GM19372 (cell line): ENCODE measurements at regions not wholly inside any gene's neighbourhood (a gene's known extent, or its start where the extent isn't known, plus 50 kb on each side); places are given as distances from the start of the nearest gene placed in this dataset.
"Not testable (repeated sequence)": the region's sequence is repeated elsewhere in the genome, so short reads cannot be mapped to it uniquely, and the experiment has no call there.

ENCODE experiments used
- ATAC-seq: cut with Tn5 transposase; IDR thresholded peaks from one replicate; pipeline ENCODE4 v1.9.1; 2021; ENCODE audit warnings: mild to moderate bottlenecking, low read depth, moderate library complexity; ENCODE audit not compliant: unreplicated experiment

DNA sequence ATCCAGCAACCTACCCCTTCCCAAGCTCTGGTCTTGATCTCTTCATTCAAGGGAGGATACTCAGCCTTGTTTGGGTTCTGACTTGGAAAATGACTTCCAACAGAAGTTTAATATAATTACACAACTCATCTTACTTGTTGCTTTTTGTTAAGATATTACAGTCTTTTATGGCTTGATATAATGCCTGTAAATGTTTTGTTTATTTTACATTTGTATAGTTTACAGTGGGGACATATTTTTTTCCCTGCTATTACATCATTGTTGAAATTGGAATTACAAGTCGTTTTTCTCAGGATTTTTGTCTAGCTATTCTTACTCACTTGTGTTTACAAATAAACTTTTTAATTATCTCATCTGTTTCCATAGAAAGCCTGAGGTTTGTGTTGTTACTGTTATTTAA, 436.0 kb downstream of the CNTNAP4 start:
- no peak for ATAC-seq

DNA sequence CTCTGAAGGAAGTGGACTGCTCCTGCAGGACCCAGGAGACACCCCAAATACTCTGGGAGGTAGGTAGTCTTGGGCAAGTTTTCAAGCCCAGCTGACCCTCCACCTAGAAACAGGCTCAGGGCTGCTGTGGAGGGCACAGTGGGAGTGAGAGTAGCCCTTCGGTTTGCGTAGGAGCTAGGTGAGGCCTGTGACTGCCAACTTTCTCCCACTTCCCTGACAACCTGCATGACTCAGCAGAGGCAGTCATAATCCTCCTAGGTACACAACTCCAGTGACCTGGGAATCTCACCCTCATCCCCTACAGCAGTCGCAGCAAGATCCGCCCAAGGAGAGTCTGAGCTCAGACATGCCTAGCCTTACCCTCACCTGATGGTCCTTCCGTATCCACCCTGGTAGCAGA, 439.1 kb downstream of the CNTNAP4 start:
- ATAC-seq = not testable (repeated sequence)

DNA sequence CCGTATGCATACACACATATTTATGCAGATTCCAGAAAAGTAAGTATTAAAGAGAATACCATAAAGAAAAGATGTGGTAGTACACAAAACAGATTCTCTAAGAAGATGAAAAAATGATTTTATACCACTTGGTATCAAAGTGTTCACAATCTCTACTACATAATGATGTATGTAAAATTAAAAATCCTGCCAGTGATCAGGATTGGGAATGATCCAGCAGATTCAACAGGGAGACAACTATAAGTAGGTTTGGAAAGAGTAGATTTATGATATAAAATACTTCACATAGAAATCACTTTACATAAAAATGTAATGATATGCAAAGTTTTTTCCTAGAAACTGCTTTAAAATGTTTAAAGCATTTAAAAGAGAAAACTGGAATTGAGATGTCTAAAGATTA, 447.0 kb downstream of the CNTNAP4 start:
- ATAC-seq = no peak

DNA sequence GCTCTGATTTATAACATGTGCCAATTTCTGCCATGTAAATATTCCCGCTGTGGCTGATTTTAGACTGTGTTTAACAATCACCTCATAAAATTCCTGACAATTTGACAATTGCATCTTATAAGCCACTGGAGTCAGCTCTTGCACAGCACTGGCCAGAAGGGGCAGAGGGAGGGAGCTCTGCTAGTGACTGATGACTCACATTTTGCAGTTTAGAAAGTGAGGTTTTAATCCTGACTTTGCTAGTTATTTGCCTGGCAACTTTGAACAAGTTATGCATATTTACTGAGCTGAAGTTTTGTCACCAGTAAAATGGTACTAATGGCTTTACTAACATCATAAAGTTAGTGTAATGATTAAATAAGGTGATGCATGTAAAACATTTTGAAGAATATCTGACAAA, 452.3 kb downstream of the CNTNAP4 start:
- no peak for ATAC-seq

DNA sequence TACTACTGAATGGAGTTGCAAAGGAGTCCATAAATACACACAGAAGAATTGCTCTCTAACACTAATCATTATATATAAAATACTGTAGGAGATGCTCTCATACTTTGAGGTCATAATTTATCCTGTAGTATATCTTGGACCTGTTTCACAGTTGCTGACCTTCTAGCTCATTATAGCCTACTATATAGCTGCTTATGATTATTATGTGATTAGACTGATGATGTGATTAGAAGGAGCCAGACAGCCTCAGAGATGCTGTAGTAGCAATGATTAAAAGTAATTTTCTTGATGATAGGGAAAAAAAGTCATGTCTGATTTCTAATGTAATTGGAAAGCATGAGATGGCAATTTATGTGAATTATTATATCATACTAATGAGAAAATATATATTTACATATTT, 455.7 kb downstream of the CNTNAP4 start:
- ATAC-seq = no peak

DNA sequence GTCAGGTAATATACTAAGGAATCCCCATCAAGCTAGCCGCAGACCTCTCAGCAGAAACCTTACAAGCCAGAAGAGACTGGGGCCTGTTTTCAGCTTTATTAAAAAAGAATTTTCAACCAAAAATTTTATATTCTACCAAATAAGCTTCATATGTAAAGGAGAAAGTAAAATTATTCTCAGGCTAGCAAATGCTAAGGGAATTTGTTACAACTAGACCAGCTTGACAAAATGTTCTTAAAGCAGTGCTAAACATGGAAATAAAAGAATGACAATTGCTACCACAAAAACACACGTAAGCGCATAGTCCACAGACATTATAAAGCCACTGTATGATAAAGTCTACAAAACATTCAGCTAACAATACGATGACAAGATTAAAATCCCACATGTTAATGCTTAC, 449.4 kb upstream of the MON1B start:
- no peak for ATAC-seq

DNA sequence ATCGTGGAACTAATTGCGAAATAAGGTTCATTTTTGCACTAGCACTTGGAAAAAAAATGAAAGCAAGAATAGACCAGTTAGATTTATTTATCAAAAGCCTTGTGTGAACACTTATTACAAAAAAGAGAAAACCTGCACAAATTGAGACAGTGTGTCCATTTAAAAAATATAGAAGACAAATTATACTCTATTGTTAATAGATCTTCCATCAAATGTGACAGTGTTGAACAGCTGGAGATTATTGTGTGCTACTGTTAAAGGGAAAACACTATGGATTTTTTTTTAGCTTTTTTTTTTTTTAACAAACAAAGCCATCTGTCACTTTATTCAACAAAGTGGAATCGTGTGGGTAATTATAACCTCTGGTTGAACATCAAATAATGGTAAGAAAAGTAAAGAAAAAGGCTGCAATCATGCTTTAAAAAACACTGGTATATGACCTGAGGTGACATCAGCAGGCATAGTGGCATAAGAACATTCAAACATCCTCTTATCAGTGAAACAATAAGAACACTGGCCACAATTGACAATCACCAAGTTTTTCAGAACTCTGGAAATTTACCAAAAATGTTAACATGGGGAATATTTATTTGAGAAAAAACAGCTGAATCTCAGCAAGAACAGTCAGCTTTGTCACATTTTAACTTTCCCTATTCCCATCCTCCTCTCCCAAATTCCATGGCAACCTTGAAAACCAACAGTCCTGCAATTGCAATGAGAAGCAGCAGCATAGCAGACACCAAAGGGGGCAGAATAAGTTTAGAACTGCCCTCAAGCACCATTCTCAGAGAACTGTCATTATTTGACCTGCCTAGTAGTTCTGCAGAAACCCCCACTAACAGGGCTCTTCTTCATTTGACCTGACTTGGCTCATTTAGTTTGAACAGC, 442.3 kb upstream of the MON1B start:
- no peak for ATAC-seq

DNA sequence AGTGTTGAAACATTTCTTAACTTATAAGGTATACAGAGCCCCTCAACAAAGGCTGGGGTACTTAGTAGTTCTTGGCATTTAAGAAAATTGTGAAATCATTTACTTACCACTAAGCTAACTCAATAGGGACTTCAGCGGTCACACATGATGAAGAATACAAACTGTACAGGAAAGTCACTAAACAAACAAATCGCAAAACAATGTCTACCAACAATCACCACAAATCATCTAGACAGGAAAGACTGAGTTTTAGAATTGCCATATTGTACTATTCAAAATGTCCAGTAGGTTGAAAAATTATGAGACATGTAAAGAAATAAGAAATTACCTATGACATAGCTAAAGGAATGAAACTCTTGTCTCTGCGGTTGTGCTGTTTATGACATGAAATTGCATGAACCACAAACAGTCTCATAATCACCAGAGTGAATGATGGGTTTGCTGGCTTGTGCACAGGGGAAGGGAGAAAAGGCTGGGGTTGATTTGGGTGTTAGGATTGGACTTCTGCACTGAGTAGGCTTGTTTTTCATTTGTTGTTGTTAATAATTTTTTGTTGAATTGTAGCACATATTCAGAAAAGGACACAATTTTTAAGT, 441.1 kb upstream of the MON1B start:
- no peak for ATAC-seq

DNA sequence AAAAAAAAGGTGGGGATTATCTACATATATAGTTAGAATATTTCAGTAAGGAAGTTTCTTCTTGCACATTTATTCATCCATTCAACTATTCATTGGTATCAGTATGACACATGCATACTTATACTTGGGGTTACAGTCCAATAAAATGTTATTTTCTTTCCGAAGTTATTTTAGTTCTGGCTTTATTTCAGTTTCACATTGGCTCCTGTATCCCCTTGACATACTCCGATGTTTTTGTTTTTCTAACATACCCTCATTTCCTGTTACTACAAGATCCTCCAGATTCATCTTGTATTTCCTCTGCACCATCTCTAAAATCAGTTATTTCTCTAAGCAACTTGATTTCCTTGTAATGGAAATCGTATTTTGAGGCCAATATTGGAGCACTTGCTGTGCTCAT, 435.5 kb upstream of the MON1B start:
- no peak for ATAC-seq

DNA sequence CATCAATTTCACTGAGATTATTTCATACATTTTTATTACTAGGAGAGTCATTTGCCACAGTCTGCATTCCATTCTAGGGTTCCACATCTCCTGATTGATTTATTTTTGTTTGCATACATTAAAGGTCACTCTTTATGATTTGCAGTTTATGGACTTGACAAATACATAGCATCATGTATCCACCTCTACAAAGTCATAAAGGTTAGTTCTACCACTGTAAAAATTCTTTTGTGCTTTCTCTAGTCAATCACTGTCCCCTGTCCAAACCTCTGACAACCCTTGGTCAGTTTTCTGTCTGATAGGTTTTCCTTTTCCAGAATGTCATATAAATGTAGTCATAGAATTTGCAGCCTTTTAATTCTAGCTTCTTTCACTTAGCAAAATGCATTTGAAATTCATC, 434.6 kb upstream of the MON1B start:
- no peak for ATAC-seq

DNA sequence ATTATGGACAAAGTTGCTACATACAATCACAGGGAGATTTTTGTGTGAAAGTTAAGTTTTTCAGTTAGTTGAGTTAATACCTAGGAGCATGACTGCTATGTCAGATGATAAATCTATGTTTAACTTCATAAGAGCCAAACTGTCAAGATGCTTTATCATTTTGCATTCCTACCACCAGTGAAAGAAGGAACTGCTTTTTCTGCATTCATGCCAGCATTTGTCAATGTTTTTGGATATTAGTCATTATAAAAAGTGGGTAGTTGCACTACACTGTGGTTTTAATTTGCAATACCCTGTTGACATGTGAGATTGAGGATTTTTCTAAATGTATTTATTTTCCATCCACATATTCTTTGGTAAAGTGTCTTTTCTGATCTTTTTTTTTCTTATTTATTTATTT, 434.0 kb upstream of the MON1B start:
- no peak for ATAC-seq

DNA sequence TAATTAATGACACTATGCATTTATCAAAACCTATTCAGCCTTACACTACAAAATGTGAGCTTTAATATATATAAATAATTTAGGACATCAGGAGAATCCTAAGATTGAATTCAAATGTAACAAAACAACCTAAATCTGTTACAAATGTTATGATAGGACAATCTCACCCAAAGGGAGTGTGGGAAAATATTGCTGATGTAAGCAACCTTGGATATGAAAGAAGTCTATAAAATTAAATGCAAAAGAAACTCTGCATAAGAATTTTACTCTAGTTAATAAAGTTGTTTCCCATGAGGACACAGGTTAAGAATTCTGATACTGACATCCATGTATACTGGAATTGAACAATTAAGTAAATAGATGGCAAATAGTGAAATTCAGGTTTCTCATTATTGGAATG, 424.5 kb upstream of the MON1B start:
- no peak for ATAC-seq

DNA sequence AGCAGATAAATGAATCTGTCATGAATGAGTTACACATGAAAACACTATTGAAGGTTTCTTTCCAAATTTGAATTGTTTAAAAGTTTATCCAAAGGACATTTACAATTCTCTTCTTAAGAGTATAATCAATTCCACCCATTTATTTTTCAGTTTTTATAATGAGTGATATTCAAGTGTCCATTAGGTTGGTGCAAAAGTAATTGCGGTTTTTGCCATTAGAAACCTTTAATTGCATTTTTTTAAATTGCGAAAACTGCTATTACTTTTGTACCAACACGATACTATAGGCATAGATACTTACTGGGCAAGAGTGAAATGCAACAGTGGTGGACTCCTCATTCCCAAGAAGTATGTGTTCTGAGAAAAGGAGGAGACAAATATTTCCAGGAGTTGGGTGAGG, 422.7 kb upstream of the MON1B start:
- no peak for ATAC-seq

DNA sequence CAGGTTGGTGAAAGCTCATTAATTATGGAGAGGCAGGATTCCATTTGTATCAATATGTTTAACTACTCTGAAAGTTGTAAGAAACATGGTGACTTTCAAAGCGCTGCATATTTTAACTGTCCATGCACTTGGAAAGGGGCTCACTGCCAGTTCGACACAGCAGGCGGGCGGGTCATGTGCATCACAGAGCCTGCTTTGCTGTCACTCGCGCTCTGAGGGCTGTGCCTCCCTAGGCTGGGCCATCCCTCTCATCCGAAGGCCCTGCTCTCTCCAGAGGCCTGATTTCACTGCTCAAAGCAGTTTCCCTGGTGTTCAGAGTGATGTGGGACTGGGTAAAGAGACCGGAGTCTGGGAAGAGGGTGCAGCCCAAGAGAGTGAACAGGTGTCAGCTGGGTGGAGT, 422.0 kb upstream of the MON1B start:
- ATAC-seq = no peak

DNA sequence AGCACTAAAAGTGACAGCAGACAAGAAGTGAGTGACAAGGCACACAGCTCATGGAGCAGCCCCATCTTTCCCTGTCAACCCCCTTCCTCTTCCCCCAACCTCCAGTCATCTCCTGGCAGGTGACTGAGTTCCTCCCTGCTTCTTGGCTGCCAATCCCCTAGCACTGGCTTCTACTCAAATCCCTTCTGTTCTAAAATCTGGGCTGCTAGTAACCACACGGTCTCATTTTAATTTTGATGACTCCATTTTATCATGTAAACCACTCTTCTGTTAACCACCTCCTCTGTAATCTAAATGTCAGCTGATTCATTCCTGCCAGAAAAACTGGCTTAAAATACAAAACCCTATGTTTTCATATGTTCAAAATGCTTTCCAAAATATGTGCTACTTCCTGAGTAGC, 419.8 kb upstream of the MON1B start:
- ATAC-seq = no peak

DNA sequence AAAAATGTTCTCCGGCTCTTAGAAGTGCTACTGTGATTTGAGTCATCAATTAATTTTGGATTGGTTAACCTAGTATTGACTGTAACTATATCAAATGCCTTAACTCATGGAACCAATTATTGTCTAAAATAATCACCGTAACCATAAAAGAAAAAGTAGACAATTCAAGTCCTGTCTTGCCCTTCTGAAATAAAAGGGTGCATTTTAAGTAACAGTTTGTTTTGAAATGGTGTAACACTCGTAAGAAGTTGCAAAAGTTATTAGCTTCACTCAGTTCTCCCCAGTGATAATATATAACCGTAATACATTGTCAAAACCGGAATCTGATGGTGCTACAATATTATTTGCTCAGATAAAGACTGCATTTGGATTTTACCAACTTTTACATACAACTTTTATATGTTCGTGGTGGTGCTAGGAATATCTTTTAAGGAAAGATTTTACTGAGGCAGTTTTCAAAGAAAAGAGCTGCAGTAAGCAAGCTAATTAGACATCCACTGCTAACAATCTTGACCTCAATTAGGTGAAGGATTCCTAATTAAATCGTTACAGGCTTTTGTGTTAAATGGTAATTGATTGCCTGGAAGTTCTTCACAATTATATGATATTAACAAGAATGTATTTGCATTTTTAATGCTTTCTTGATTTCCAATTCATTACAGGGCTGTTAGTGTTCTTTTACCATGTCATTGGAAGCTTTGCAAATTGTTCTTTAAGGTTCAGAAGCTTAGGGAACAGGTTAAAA, 413.1 kb upstream of the MON1B start:
- no peak for ATAC-seq

DNA sequence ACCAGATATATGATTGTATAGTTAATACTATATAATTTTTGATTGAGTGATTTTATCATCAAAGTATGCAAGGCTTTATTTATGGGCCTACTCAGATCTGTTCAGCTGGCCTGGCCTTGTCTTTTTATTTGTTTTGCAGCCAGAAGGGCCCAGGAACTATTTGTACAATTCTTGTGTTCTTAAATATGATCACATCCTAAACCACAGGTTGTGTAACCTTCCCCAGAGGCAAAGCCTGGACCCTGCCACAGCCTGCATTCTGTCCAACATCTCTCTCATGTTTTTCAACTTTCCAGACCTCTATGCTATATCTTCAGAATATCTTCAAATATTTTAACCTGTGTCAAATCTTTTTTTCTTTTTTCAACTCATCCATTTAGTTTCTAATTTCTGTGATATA, 410.4 kb upstream of the MON1B start:
- no peak for ATAC-seq

DNA sequence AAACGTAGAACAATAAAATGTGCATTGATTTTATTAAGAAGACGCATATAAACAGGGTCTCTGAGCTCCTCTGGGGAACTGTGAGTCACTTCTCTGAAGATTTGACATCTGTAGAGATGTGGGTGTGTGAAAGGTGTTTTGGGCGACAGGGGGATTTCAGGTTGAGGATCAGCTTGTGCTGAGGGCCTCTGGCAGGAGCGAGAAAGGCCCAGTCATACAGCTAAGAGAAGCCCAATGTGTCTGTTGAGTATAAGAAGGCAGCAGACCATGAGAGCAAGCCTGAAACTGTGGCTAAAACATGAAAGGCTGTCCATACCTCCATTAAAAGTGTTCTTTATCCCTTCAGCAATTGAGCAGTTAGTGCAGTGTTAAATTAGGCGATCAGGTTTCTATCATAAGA, 406.5 kb upstream of the MON1B start:
- no peak for ATAC-seq

DNA sequence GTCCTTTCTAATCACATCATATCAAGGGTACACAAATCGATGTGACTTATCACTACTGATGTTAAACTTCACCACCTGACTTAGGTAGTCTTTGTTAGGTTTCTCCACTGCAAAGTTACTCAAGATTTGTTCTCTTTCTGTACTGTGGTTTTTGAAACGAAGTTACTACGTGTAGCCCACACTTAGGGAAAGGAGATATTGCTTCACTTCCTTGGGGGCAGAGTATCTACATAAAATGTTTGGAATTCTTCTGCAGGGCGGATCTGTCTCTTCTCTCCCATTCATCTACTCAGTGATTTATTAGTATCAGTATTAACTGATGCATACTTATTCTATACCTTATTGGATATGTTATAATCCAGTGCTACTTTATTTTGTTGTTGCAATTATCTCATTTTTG, 403.6 kb upstream of the MON1B start:
- no peak for ATAC-seq

DNA sequence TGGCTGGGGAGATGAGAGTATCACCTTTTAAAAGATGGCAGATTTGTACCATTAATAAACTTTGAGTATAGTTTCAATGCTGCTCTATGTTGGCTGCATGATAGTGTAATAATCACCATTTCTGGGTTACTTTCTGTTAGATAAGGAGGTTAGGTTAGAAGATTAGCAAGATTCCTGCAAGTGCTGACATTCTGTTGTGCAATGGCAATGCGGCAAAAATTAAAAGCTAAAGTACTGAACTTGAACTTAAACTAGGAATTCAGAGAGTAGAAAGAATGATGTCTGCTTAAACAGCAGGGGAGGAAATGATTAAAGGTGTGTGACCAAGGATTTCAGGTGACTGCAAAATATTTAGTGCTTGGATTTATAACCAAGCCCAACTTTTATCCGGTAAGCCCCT, 399.8 kb upstream of the MON1B start:
- ATAC-seq = no peak

DNA sequence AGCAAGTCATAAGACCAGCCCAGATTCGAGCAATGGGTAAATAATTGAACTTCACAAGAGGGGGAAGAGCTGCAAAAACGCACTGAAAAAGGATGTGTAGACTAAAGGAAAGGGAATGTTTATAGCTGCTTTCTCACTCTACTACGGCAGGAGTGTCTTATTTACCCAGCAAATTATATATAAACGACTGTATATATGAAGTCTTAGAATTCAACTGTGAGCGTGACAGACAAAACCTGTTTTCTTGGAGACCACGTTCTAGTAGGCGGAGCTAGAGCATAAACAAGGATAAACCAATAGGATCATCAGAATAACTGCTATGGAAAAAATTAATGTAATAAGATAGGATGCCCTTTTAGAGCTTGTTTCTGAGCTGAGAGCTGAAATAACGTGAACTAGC, 394.6 kb upstream of the MON1B start:
- ATAC-seq = no peak

DNA sequence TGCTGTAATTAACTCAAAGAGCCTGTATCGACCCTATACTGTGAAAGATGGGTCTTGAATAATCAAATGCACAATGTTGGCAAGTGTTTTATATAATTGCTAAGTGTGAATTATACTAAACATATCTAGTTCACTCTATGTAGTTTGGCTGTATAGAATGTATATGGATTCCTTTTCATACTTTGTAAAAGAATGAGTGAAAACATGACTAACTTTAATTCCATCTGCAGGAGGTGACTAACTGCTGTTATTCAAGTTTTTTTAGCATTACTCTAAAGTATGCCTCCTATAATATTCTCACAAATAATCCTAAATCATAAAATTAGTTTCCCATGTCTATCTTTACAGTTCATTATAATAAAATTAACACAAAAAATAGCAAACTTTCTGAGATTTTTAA, 394.0 kb upstream of the MON1B start:
- no peak for ATAC-seq
